Right lobe of liver (tissue), 6 donors: ENCODE measurements at regions not wholly inside any gene's neighbourhood (a gene's known extent, or its start where the extent isn't known, plus 50 kb on each side); places are given as distances from the start of the nearest gene placed in this dataset.
A peak's percentile ranks its signal among the peaks of the same experiment; 100 is the strongest.

Experiments
- ATAC-seq, 4 donors: fragments of 200-7000 bp; cut with Tn5 transposase; one replicate each; pipeline ENCODE4 v1.9.1; 2020; ENCODE audit warnings: mild to moderate bottlenecking in 4 of 4, moderate library complexity in 4 of 4
- DNase-seq, 3 donors: peaks; one replicate each; pipeline ENCODE4 v3.0.0-alpha.2; 2020
- H3K27ac ChIP-seq, 3 donors: fragments of 200-600 bp; one replicate each; pipeline ENCODE4 v1.8.0; 2022
- H3K27me3 ChIP-seq, 2 donors: fragments of 200-600 bp; one replicate each; pipeline ENCODE4 v1.8.0; 2022
- H3K36me3 ChIP-seq, 4 donors: fragments of 200-600 bp; sonication (generic) in 1 of 4; one replicate each; pipeline versions ENCODE4 v1.5.1 to v1.8.0; 2017 to 2022; ENCODE audit warnings: control low read depth in 1 of 4
- H3K4me1 ChIP-seq, 4 donors: fragments of 200-600 bp; sonication (generic) in 1 of 4; one replicate each; pipeline versions ENCODE4 v1.5.1 to v1.8.0; 2017 to 2022; ENCODE audit warnings: control low read depth in 1 of 4
- H3K4me3 ChIP-seq, 3 donors: fragments of 200-600 bp; one replicate each; pipeline ENCODE4 v1.8.0; 2022
- H3K9me3 ChIP-seq, 4 donors: fragments of 200-600 bp; sonication (generic) in 1 of 4; one replicate each; pipeline versions ENCODE4 v1.5.1 to v1.8.0; 2017 to 2022; ENCODE audit warnings: control low read depth in 1 of 4
- POLR2A ChIP-seq: fragments of 450-650 bp; IDR thresholded peaks from one replicate; pipeline ENCODE4 v1.6.1; 2017; ENCODE audit warnings: antibody characterized with exemption, mild to moderate bottlenecking
- WGBS: methylation state at CpG from one replicate; pipeline ENCODE4 v1.1.6; 2018; ENCODE audit warnings: low coverage, low lambda C conversion rate; ENCODE audit not compliant: insufficient coverage; ENCODE audit errors: missing lambda C conversion rate; 5-methylcytosine and 5-hydroxymethylcytosine counted together
- intact Hi-C, 2 donors: fragments of 100-400 bp; cut with DNase I; formaldehyde crosslinking; loops; one replicate each; pipeline versions ENCODE4 v1.11.2 to v1.14.1; 2022
- TF ChIP-seq, protein P1 (sequence below), 4 donors: fragments of 200-600 bp in 3 of 4; fragments of 450-650 bp in 1 of 4; IDR thresholded peaks; one replicate each; pipeline versions ENCODE4 v1.5.1 to v1.8.0; 2016 to 2022; ENCODE audit warnings: antibody characterized with exemption in 4 of 4, mild to moderate bottlenecking in 2 of 4
- donor health status: DM: no; HTN: yes; CAD: no.
- donor health status: DM: no; HTN: no; CAD: no.
- donor health status: DM: no; HTN: no; CAD: no.
- donor health status: DM: no; HTN: yes; CAD: no.
- donor health status: DM: no; HTN: yes; CAD: no.

- no peak for ATAC-seq
- intact Hi-C loops: no loop called here
- DNase-seq: no peak
- no peaks in the 10 kb centered on the region for H3K27me3 ChIP-seq
- no peaks in the 10 kb centered on the region for H3K36me3 ChIP-seq
- WGBS: 75% methylated on average over 2 of the region's 2 CpGs
- H3K4me1 ChIP-seq: no peaks in the 10 kb centered on the region
- no peaks in the 10 kb centered on the region for H3K9me3 ChIP-seq
- TF ChIP-seq, protein P1, sequence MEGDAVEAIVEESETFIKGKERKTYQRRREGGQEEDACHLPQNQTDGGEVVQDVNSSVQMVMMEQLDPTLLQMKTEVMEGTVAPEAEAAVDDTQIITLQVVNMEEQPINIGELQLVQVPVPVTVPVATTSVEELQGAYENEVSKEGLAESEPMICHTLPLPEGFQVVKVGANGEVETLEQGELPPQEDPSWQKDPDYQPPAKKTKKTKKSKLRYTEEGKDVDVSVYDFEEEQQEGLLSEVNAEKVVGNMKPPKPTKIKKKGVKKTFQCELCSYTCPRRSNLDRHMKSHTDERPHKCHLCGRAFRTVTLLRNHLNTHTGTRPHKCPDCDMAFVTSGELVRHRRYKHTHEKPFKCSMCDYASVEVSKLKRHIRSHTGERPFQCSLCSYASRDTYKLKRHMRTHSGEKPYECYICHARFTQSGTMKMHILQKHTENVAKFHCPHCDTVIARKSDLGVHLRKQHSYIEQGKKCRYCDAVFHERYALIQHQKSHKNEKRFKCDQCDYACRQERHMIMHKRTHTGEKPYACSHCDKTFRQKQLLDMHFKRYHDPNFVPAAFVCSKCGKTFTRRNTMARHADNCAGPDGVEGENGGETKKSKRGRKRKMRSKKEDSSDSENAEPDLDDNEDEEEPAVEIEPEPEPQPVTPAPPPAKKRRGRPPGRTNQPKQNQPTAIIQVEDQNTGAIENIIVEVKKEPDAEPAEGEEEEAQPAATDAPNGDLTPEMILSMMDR (IDR thresholded peaks at IDR 0.05): no peak
- no peak for TF ChIP-seq POLR2A
- no peak overlapping the region for H3K27ac ChIP-seq
- no peak overlapping the region for H3K4me3 ChIP-seq
Measured at GRCh38 chr2:18301421-18302139, 258.9 kb downstream of the RDH14 start.

DNA sequence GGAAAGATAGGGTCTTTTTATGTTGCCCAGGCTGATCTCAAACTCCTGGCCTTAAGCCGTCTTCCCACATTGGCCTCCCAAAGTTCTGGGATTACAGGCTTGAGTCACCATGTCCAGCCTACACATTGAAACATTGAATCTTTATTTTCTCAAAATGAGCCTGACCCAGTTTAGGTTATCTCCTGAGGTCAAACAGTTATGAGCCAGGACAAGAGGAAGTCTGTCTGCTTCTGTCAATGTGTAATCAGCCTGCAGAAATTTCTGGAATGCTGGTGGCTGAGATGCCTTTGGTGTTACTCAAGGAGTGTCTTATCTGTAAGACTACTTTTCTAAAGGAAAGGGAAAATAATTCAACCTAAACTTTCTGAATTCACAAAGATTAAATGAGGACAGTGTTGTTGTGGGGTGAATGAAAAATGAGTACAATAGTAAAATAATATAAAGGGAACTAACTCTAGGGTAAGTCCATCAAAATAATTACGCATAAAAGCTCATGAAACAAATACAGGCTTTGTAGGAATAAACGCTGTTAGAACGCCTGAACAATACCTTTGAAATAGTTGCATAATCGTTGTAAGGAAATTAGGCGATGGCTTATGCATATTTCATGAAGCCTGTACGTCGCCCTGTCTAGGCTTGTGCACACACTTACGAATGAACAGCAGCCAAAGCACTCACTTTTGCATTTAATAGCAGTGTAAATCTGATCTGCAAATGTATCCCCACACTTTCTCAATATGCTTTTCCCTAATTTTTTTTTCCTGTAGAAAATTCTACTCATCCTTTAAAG lies 260.8 kb downstream of the RDH14 start:
- no peak overlapping the region for H3K4me3 ChIP-seq
- no peak for TF ChIP-seq POLR2A
- TF ChIP-seq, protein P1 (IDR thresholded peaks at IDR 0.05): no peak
- no peaks in the 10 kb centered on the region for H3K36me3 ChIP-seq
- 34% methylated on average over 9 of the region's 9 CpGs for WGBS
- no peaks in the 10 kb centered on the region for H3K9me3 ChIP-seq
- DNase-seq (no peak), ATAC-seq (peak in 3 of 4 donors; percentile 39 to 93 (median 75))
- no peaks in the 10 kb centered on the region for H3K27me3 ChIP-seq
- intact Hi-C loops: no loop called here
- no peak overlapping the region for H3K27ac ChIP-seq
- no peaks in the 10 kb centered on the region for H3K4me1 ChIP-seq

- no peaks in the 10 kb centered on the region for H3K27me3 ChIP-seq
- H3K4me1 ChIP-seq: no peaks in the 10 kb centered on the region
- no peak for ATAC-seq
- no peaks in the 10 kb centered on the region for H3K36me3 ChIP-seq
- TF ChIP-seq, protein P1 (IDR thresholded peaks at IDR 0.05): no peak
- TF ChIP-seq POLR2A: no peak
- H3K4me3 ChIP-seq: no peak overlapping the region
- intact Hi-C loops: no loop called here
- no peaks in the 10 kb centered on the region for H3K9me3 ChIP-seq
- WGBS: 76% methylated on average over 6 of the region's 6 CpGs
- H3K27ac ChIP-seq: no peak overlapping the region
- no peak for DNase-seq
Measured at GRCh38 chr2:18297534-18298058, 262.9 kb downstream of the RDH14 start.

DNA sequence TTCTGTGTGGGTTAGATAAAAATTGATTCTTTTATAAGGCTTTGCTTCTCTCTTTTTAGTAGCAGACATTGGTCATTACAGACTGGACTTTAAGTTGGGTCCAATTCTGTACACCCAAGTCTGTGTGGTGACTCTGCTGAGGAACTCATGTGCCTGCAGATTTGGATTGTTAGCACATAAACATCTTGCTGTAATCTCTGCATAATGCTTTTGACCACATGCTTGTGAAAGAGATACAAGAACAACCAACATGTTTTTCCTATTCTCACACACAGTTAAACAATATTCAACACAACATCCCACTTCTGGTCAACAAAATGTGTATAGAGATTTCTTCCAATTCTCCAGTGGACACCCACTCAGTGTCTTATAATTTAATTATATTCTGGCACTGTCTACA lies 270.1 kb downstream of the RDH14 start:
- no peak for ATAC-seq
- H3K27ac ChIP-seq: no peak overlapping the region
- no peak for DNase-seq
- no peaks in the 10 kb centered on the region for H3K9me3 ChIP-seq
- TF ChIP-seq, protein P1 (IDR thresholded peaks at IDR 0.05): no peak
- no peak for TF ChIP-seq POLR2A
- no peaks in the 10 kb centered on the region for H3K4me1 ChIP-seq
- H3K36me3 ChIP-seq: no peaks in the 10 kb centered on the region
- no peak overlapping the region for H3K4me3 ChIP-seq
- H3K27me3 ChIP-seq: no peaks in the 10 kb centered on the region
- intact Hi-C loops: no loop called here
